ENCODE measurements at regions not wholly inside any gene's neighbourhood (a gene's known extent, or its start where the extent isn't known, plus 50 kb on each side); places are given as distances from the start of the nearest gene placed in this dataset.

DNA sequence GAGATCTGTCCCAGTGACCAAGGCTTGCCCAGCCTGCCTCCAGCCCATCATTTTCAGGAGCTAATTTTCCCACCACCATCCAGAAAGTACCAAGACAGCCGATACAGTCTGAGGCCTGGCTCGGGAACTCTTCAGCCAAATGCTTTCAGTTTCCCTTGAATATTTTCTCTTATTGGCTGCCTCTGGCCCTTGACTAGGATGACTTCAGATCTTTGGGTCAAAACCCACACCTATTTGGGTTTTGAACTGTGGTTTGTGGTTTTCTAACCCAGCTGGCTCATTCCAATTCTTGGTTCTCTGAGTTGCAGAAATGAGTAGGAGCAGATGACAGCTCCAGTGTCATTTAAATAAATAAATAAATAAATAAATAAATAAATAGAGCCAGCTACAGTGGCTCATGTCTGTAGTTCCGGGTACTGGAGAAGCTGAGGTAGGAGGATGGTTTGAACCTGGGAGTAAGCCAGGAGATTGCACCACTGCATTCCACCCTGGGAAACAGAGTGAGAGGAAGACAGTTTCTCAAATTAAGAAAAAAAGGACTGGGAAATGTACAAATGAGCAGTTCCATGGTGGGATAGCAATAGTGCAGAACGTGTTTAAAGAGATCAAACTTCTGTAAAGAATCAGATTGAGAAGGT, 465.0 kb upstream of the SOX11 start:
- TF ChIP-seq, protein P1, sequence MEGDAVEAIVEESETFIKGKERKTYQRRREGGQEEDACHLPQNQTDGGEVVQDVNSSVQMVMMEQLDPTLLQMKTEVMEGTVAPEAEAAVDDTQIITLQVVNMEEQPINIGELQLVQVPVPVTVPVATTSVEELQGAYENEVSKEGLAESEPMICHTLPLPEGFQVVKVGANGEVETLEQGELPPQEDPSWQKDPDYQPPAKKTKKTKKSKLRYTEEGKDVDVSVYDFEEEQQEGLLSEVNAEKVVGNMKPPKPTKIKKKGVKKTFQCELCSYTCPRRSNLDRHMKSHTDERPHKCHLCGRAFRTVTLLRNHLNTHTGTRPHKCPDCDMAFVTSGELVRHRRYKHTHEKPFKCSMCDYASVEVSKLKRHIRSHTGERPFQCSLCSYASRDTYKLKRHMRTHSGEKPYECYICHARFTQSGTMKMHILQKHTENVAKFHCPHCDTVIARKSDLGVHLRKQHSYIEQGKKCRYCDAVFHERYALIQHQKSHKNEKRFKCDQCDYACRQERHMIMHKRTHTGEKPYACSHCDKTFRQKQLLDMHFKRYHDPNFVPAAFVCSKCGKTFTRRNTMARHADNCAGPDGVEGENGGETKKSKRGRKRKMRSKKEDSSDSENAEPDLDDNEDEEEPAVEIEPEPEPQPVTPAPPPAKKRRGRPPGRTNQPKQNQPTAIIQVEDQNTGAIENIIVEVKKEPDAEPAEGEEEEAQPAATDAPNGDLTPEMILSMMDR (IDR thresholded peaks at IDR 0.05 in 2 of 3, conservative IDR thresholded peaks at IDR 0.05 in 1 of 3; ENCODE audit: borderline replicate concordance in 1 of 3, insufficient read depth in 1 of 3, low read depth in 2 of 3, low read length in 2 of 3) = no peak
- TF ChIP-seq CEBPB (IDR thresholded peaks at IDR 0.05; ENCODE audit: low read depth) (no peak), ELF1 (IDR thresholded peaks at IDR 0.05; ENCODE audit: borderline replicate concordance, low read depth) (no peak), ZNF274 (IDR thresholded peaks at IDR 0.05; ENCODE audit: low read depth, low read length) (no peak), EZH2phosphoT487 (IDR thresholded peaks at IDR 0.05; ENCODE audit: borderline replicate concordance) (no peak), POLR2AphosphoS5 (IDR thresholded peaks at IDR 0.05; ENCODE audit: low read depth, low read length) (no peak), TCF7L2 (IDR thresholded peaks at IDR 0.05; ENCODE audit: borderline replicate concordance, extremely low read depth, insufficient read depth, insufficient read length) (no peak), POLR2A (IDR thresholded peaks at IDR 0.05; ENCODE audit: borderline replicate concordance, extremely low read depth, insufficient read depth, insufficient read length) (no peak), ZFX (IDR thresholded peaks at IDR 0.05) (no peak), EZH2 (IDR thresholded peaks at IDR 0.05) (no peak)
- TF ChIP-seq, protein P2, sequence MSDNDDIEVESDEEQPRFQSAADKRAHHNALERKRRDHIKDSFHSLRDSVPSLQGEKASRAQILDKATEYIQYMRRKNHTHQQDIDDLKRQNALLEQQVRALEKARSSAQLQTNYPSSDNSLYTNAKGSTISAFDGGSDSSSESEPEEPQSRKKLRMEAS (IDR thresholded peaks at IDR 0.05) = no peak
- TF ChIP-seq, protein P3, sequence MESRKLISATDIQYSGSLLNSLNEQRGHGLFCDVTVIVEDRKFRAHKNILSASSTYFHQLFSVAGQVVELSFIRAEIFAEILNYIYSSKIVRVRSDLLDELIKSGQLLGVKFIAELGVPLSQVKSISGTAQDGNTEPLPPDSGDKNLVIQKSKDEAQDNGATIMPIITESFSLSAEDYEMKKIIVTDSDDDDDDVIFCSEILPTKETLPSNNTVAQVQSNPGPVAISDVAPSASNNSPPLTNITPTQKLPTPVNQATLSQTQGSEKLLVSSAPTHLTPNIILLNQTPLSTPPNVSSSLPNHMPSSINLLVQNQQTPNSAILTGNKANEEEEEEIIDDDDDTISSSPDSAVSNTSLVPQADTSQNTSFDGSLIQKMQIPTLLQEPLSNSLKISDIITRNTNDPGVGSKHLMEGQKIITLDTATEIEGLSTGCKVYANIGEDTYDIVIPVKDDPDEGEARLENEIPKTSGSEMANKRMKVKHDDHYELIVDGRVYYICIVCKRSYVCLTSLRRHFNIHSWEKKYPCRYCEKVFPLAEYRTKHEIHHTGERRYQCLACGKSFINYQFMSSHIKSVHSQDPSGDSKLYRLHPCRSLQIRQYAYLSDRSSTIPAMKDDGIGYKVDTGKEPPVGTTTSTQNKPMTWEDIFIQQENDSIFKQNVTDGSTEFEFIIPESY (IDR thresholded peaks at IDR 0.05; ENCODE audit: extremely low read depth, insufficient replicate concordance, low read length) = no peak
- TF ChIP-seq, protein P4, sequence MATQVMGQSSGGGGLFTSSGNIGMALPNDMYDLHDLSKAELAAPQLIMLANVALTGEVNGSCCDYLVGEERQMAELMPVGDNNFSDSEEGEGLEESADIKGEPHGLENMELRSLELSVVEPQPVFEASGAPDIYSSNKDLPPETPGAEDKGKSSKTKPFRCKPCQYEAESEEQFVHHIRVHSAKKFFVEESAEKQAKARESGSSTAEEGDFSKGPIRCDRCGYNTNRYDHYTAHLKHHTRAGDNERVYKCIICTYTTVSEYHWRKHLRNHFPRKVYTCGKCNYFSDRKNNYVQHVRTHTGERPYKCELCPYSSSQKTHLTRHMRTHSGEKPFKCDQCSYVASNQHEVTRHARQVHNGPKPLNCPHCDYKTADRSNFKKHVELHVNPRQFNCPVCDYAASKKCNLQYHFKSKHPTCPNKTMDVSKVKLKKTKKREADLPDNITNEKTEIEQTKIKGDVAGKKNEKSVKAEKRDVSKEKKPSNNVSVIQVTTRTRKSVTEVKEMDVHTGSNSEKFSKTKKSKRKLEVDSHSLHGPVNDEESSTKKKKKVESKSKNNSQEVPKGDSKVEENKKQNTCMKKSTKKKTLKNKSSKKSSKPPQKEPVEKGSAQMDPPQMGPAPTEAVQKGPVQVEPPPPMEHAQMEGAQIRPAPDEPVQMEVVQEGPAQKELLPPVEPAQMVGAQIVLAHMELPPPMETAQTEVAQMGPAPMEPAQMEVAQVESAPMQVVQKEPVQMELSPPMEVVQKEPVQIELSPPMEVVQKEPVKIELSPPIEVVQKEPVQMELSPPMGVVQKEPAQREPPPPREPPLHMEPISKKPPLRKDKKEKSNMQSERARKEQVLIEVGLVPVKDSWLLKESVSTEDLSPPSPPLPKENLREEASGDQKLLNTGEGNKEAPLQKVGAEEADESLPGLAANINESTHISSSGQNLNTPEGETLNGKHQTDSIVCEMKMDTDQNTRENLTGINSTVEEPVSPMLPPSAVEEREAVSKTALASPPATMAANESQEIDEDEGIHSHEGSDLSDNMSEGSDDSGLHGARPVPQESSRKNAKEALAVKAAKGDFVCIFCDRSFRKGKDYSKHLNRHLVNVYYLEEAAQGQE (IDR thresholded peaks at IDR 0.05; ENCODE audit: low read depth) = no peak
